Stimulated activated CD8-positive, alpha-beta memory T cell treated with anti-CD3 and anti-CD28 coated beads, Interleukin-4, amount 100 ng/mL, for 24 hours (primary cell): ENCODE measurements at regions not wholly inside any gene's neighbourhood (a gene's known extent, or its start where the extent isn't known, plus 50 kb on each side); places are given as distances from the start of the nearest gene placed in this dataset.

Experiments
- DNase-seq: peaks from one replicate; pipeline ENCODE4 v3.0.0-alpha.2; 2020; ENCODE audit warnings: low read depth

GRCh38 chr7:21146642-21147423 is 281.1 kb upstream of the SP4 start:
- no peak for DNase-seq

- no peak for DNase-seq
These were observed 278.1 kb upstream of the SP4 start for GRCh38 chr7:21149809-21150208.

GRCh38 chr7:21154614-21155013 is 273.3 kb upstream of the SP4 start:
- DNase-seq, result no peak

- DNase-seq, result no peak
These were observed 268.4 kb upstream of the SP4 start for GRCh38 chr7:21159506-21159905.

- DNase-seq, result no peak
These were observed 267.5 kb upstream of the SP4 start for GRCh38 chr7:21160401-21160800.

GRCh38 chr7:21167942-21168341 is 259.9 kb upstream of the SP4 start:
- no peak for DNase-seq

- no peak for DNase-seq
These were observed 258.0 kb upstream of the SP4 start for GRCh38 chr7:21169667-21170580.

GRCh38 chr7:21172800-21173199 is 255.1 kb upstream of the SP4 start:
- DNase-seq, result no peak

- DNase-seq, result no peak
These were observed 254.4 kb upstream of the SP4 start for GRCh38 chr7:21173436-21173835.

- no peak for DNase-seq
These were observed 252.2 kb upstream of the SP4 start for GRCh38 chr7:21175714-21176113.

- no peak for DNase-seq
These were observed 242.8 kb upstream of the SP4 start for GRCh38 chr7:21184942-21185652.

- DNase-seq, result no peak
These were observed 242.1 kb upstream of the SP4 start for GRCh38 chr7:21185653-21186265.

GRCh38 chr7:21191321-21192073 is 236.4 kb upstream of the SP4 start:
- DNase-seq, result no peak

GRCh38 chr7:21192657-21193056 is 235.2 kb upstream of the SP4 start:
- DNase-seq, result no peak

GRCh38 chr7:21193895-21194294 is 234.0 kb upstream of the SP4 start:
- no peak for DNase-seq

- no peak for DNase-seq
These were observed 232.9 kb upstream of the SP4 start for GRCh38 chr7:21194936-21195335.

- DNase-seq, result no peak
These were observed 229.0 kb upstream of the SP4 start for GRCh38 chr7:21198921-21199320.

- DNase-seq, result no peak
These were observed 227.4 kb upstream of the SP4 start for GRCh38 chr7:21200503-21200902.

GRCh38 chr7:21214657-21215056 is 213.2 kb upstream of the SP4 start:
- DNase-seq, result no peak

GRCh38 chr7:21215307-21215706 is 212.6 kb upstream of the SP4 start:
- DNase-seq, result no peak

- DNase-seq, result no peak
These were observed 210.5 kb upstream of the SP4 start for GRCh38 chr7:21217365-21217764.
